ENCODE measurements at regions not wholly inside any gene's neighbourhood (a gene's known extent, or its start where the extent isn't known, plus 50 kb on each side); places are given as distances from the start of the nearest gene placed in this dataset.

- DNase-seq (ENCODE audit: low read depth in 2 of 3, low spot score in 1 of 3): no peak
Measured at GRCh38 chr6:104617591-104617990, 242.1 kb downstream of the HACE1 start.

- DNase-seq (ENCODE audit: low read depth in 2 of 3, low spot score in 1 of 3): no peak
Measured at GRCh38 chr6:104614394-104614793, 245.3 kb downstream of the HACE1 start.

DNA sequence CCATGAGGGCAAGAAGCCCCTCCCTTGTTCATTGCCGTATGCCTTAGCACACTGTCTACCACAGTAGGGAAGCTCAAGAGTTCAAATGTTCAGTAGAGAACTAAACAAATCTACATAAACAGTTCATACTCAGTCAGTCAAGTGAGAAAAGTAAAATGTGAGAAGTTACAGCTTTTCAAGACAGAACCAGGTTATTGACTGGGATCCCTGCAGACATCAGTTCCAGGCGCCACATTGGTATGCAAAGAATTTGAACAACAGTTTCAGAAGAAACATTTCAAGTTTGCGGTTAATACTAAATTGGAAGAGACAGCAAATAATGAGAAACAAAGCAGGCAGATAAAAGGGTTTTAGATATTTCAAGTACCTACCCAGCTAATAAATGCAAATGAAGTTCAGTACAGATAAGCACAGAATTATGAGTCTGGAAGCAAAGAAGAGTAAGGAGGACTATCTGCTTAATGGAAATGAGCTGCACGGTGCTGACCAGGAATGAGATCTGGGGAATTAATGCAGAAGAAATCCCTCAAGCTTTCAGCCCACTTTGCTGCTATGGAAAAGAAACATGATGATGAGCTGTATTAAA is 246.2 kb downstream of the HACE1 start:
- DNase-seq (ENCODE audit: low read depth in 2 of 3, low spot score in 1 of 3): no peak

DNA sequence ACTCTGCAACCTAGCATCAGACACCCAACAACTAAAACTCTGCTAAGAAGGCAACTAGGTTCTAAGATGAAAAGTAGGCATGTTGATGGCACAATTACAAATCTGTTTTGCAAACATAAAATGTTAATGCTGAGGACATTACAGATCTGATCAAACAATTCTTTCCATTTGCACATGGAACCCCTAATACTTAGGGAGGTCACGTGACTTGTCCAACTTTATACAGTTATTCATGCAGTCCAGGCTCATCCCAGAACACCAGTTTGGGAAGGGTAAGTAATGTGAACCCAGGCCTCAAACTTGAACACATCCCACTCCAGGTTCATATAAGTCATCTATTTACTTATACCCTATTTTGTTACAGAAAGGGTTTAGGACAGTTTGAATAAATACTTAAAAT is 247.2 kb downstream of the HACE1 start:
- no peak for DNase-seq (ENCODE audit: low read depth in 2 of 3, low spot score in 1 of 3)

DNA sequence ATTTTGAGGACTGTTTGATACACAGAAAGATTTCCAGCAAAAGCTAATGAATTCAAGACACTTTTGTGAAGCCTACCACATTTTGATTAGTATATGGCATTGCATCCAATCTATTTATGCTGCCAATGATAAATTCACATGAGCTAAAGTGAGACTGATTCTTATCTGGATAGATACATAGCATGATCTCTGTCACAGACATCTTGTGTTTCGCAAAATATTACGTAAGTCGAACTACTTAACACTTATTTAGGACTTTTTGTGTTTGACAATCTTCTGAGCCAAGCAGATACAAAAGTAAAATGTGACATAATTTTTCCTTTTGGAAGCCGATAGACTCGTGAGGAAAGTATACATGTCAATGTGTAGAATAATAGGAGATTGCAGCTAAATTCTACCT is 251.6 kb downstream of the HACE1 start:
- DNase-seq (ENCODE audit: low read depth in 2 of 3, low spot score in 1 of 3): no peak

DNA sequence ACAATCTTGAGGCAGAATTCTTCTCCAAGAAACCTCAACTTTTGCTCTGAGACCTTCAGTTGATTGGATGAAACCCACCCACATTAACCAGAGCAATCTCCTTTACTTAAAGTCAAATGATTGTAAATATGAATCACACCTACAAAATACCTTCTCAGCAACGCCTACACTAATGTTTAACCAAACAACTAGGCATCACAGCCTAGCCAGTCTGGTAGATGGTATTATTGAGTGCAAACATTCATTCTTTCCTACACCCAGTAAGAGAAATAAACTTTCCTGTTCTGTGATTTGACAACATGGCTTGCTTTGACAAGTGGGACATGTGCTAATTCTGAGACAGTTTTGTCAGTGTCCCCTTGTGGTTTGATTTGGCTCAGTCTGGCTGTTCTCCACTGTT is 252.2 kb downstream of the HACE1 start:
- no peak for DNase-seq (ENCODE audit: low read depth in 2 of 3, low spot score in 1 of 3)

DNA sequence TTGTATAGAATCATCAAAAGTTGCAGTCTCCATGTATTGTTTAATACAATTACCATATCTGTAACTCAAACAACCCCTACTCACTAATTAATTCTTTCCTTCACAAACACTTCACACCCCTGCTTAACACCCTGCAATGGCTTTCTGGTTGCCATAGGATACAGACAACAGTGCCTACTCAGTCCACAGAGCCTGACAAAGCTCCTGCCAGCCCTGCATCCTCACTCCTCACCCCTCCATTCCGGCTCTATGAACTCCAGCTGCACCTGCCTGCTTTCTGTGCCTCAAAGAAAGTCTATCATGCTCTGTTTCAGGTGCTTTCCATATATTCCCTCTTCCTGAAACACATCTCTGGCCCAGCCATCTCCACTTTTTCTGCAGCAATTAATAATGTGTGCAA is 253.4 kb downstream of the HACE1 start:
- no peak for DNase-seq (ENCODE audit: low read depth in 2 of 3, low spot score in 1 of 3)

- DNase-seq (ENCODE audit: low read depth in 2 of 3, low spot score in 1 of 3): no peak
Measured at GRCh38 chr6:104604685-104605084, 255.0 kb downstream of the HACE1 start.

DNA sequence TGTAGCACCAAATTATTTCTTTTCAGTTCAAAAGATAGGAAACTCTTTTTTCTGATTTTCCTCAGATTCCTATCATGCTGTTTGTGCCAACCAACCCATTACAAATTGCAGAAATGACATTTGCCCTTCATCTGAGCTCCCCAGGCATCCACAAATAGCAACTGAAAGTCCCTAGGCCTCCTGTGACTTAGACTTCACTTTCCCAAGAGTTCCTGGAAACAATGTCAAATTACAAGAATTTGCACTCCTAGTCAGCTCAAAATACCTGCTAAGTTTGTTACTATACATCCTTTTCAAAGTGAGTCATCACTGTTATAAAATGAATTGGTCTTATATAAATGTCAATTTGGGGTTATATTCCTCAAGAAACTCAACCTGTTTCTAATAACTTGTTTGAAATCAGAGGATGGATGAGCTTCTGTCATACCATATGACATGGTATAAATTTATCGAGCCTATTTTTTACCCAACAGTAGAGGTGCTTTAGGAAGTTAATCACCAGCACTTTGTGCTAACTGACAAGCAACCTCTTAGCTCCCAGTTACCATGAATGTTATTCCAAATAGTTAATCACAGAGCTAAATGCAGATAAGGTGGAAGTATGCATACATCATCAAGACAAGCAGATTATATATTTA is 256.5 kb downstream of the HACE1 start:
- no peak for DNase-seq (ENCODE audit: low read depth in 2 of 3, low spot score in 1 of 3)

DNA sequence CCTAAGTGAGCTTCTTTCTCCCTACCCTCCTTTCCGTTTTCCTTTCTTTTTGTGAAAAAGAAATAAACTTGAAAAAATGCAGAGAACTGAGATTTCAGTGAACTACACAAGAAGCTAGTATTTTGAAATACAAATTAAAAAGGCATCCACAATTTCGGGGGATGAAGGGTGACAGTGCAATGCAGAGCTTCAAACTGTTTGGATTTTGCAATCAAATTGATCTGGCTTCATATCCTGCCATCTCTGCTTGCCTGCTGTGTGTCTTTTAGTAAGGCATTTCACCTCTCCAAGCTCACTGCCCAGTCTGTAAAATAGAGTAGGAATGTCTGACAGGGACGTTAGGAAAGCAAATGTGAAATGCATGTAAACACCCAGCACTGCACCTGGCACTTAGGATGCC is 258.0 kb downstream of the HACE1 start:
- no peak for DNase-seq (ENCODE audit: low read depth in 2 of 3, low spot score in 1 of 3)

DNA sequence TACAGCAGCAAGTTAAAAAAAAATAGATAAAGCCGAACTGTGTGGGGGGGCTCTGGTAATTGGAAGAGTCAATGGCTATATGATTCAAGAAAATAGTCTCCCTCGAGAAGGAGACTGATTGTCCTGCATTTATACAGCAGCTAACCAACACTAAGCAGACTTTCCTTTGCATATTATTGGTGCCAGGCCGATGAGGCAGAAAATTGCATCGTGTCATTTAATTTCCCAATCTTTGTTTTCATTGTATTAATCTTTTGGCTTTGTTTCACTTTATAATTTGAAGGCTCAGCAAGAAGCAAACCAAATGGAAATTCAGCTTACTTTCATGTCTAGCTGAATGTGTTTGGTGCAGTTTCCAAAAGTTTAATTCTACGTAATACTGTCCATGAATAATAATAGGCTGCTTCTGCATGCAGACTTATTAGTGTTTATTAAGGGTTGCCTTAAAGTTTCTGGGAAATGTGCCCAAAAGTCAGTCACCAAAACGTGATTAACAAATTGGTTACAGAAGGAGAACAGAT is 258.5 kb downstream of the HACE1 start:
- no peak for DNase-seq (ENCODE audit: low read depth in 2 of 3, low spot score in 1 of 3)

DNA sequence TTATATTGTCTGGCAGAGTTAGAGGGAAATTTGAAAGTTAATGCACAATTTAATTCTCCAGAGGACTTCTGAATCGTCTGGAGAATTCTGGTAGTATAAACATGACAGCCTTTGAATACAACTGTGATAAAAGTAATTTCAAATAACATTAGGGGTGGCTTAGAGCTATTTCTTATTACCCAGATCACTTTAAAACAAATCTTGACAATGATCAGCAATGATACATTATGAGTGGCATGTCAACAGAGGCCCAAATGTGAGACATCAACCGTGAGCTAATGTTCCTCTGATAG is 259.1 kb downstream of the HACE1 start:
- no peak for DNase-seq (ENCODE audit: low read depth in 2 of 3, low spot score in 1 of 3)

GRCh38 chr6:104599821-104600638 is 259.7 kb downstream of the HACE1 start:
- DNase-seq (ENCODE audit: low read depth in 2 of 3, low spot score in 1 of 3): no peak

DNA sequence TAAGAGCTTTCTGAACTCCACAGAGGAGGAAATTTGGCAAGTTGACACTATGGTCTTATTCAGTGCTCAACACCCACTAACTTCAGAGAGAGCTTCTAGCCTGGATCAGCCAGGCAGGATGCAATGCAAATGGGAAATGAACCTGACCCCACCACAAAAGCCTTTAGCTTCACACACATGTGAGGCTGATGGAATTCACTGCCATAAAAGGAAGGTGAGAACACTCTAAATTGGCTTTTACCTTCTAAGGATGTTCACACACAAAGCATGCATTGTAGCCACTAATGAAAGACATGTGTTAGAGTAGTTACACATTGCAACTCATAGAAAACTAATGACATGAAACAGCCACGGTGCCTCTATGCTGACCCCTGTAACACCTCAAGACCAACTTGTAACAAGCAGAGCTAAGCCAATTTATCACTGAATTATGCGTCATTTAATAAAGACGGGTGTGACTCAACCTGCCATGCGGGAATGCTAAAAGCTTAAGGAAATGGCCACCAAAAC is 262.1 kb downstream of the HACE1 start:
- DNase-seq (ENCODE audit: low read depth in 2 of 3, low spot score in 1 of 3): no peak

DNA sequence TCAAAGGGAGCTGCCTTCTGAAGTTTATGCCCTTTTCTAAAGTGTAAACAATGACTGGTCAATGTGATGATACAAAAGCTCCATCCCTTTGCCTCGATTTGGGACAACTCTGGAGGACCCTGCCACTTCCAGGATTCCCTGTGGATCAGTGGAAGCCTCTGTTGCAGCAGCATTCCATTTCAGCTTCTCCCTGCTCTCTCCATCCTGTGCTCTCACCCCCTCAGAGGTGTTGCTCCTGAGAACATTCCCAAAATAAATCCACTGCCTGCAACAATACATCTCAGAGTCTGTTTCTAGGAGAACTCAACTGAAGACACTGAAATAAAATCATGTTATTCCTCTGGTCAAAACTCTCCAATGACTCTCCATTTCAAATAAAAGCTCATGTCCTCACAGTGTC is 263.6 kb downstream of the HACE1 start:
- DNase-seq (ENCODE audit: low read depth in 2 of 3, low spot score in 1 of 3): no peak

GRCh38 chr6:104595311-104595820 is 264.4 kb downstream of the HACE1 start:
- no peak for DNase-seq (ENCODE audit: low read depth in 2 of 3, low spot score in 1 of 3)

DNA sequence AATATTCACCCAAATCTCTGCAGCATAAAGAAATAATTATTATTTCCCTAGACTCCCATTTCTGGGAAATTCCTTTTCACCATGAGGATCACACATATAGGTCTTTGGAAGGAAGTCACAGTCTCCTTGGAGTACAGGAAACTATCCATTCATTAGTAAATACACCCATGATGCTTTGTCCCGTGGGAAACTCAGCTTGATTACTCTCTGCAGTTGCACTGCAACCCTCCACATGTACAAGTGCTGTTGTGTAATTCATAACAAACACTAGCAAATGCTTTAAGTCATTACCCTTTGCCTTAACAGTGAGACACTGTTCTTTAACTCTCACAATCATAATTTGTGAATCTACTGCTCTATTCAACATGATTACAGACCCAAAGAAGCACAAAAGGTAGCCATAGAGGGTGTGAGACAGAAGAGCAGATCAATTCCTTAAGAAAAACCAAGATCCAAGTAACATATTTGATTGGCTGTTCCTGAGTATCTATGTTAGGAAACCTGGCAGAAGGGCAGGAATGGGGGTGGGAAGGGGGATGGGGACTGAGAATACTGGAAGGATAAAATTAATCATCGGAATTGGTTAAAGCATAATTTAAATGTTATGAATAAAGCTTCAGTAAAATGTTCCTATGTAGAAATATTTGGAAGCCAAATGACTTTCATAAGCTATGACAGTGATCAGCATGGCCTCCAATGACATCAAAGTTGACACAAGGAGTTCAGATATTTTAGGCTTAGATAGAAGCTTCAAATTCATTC is 268.0 kb downstream of the HACE1 start:
- DNase-seq (ENCODE audit: low read depth in 2 of 3, low spot score in 1 of 3): no peak

DNA sequence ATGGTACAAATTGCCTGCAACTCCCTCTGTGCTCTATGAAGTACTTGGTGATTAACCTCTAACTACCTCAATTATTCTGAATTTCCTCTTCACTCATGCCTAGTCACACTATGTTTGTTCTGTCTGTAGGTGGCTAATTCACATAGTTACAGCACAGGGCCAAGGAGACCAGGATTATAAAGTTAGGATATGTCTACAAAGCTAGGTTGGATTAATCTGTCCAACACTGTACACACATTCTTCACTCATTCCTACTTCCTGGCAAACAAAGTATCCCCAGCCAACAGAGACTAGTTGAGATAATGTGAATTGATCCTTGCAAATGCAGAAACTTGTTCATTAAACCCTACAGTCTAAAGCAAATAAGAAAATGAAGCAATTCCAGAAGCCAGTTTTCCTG is 269.8 kb downstream of the HACE1 start:
- no peak for DNase-seq (ENCODE audit: low read depth in 2 of 3, low spot score in 1 of 3)

DNA sequence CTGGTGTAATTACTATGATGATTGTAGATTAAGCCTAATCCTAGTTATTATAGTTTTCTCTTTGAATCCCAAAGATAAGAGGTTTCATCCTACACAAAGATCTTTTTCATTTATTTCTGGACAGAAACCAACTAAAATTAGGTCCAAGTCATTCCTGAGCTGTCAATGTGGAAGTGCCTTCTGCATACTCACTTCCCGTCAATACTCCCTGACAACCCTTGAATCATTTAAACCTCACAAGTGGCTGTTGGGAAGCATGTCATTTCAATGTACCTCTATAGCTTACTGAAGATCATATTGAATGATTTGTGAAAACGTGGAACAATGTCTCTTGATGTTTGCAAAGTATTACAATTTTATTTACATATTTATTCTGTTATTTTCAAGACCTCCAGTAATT is 274.1 kb downstream of the HACE1 start:
- DNase-seq (ENCODE audit: low read depth in 2 of 3, low spot score in 1 of 3): no peak

DNA sequence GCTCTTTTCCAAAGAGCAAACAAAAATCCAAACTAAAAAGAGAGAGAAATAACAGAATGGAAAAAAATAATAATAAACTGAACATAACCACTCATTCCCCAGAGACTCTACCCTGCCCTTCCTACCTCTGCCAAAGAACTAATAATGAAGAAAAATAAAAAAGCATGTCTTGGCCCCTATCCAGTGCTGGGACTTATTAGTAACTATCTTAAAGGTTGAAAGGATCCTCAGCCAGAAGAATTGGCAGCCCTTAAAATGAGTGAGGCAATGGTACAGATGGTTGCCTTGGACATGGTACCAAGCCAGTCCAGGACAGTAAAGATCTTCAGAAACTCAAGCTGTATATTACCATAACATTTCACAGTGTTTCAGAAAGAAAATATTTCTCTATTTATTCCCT is 279.3 kb downstream of the HACE1 start:
- DNase-seq (ENCODE audit: low read depth in 2 of 3, low spot score in 1 of 3): no peak

DNA sequence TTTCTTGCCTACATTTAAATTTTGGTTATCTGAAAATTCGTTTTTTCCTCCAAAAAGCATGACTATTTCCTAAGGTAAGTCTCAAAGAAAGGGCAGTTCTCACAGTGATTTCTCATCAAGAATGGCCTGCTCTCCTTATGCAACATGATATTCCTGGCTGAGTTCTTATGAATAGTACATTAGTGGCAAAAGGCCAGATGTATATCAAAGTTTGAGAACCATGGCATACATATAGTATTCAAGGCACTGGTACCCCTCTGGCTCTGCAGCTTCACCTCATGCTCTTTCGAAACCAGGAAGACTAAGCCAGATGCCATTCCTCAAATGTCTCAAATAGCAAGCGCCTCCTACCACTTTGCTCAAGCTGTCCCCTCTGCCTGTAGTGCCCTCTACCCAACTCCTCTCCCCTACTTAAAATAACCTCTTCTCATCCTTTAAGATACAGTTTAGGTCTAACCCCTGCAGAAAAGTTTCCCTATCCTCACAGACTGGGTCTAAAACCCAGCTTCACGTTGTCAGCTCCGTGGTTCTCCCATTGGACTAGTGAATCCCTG is 280.3 kb downstream of the HACE1 start:
- DNase-seq (ENCODE audit: low read depth in 2 of 3, low spot score in 1 of 3): no peak

All from stimulated activated CD4-positive, alpha-beta T cell treated with anti-CD3 and anti-CD28 coated beads, Interleukin-12 subunit alpha, Interleukin-12 subunit beta, amount 100 ng/mL, for 48 hours (primary cell).